OCI-LY3 (cell line): ENCODE measurements at regions not wholly inside any gene's neighbourhood (a gene's known extent, or its start where the extent isn't known, plus 50 kb on each side); places are given as distances from the start of the nearest gene placed in this dataset.
"Not testable (repeated sequence)": the region's sequence is repeated elsewhere in the genome, so short reads cannot be mapped to it uniquely, and the experiment has no call there.

Source experiments
- H2AFZ ChIP-seq: fragments of 200-600, 300-600 bp; shearing (Covaris generic); 2 replicates; pipeline ENCODE4 v1.6.0; 2014; ENCODE audit warnings: antibody characterized with exemption, low read depth, low read length
- H3K27ac ChIP-seq: fragments of 200-600, 300-600 bp; sonication (generic); 2 replicates; pipeline ENCODE4 v1.5.1; 2014; ENCODE audit warnings: mild to moderate bottlenecking, low read length, moderate library complexity, mixed read lengths
- H3K27me3 ChIP-seq: fragments of 200-600, 300-600 bp; sonication (generic); 2 replicates; pipeline ENCODE4 v1.6.1; 2014; ENCODE audit warnings: low read depth, low read length, mixed read lengths
- H3K36me3 ChIP-seq: fragments of 200-600, 300-600 bp; sonication (generic); replicated peaks from 2 replicates; pipeline ENCODE3; 2014; ENCODE audit warnings: low read depth, low read length, mixed read lengths
- H3K4me1 ChIP-seq: fragments of 300-600, 200-600 bp; sonication (generic); 2 replicates; pipeline ENCODE4 v1.6.1; 2014; ENCODE audit warnings: low read length, mixed read lengths
- H3K4me2 ChIP-seq: fragments of 200-600, 300-600 bp; sonication (generic); 2 replicates; pipeline ENCODE4 v1.6.1; 2014; ENCODE audit warnings: low read length, mixed read lengths
- H3K4me3 ChIP-seq: fragments of 300-600, 200-600 bp; sonication (generic); 2 replicates; pipeline ENCODE4 v1.5.1; 2014; ENCODE audit warnings: antibody characterized with exemption, mild to moderate bottlenecking, low read length, moderate library complexity
- H3K79me2 ChIP-seq: fragments of 300-600, 200-600 bp; shearing (Covaris generic); 2 replicates; pipeline ENCODE4 v1.6.1; 2014; ENCODE audit warnings: mild to moderate bottlenecking, low read length, mixed read lengths
- H3K9ac ChIP-seq: fragments of 300-600, 200-600 bp; shearing (Covaris generic); 2 replicates; pipeline ENCODE4 v1.6.0; 2014; ENCODE audit warnings: mild to moderate bottlenecking, low read length, moderate library complexity
- H3K9me3 ChIP-seq: fragments of 200-600, 300-600 bp; shearing (Covaris generic); 2 replicates; pipeline ENCODE4 v1.6.1; 2014; ENCODE audit warnings: low read length, mixed read lengths; ENCODE audit not compliant: insufficient read depth
- H4K20me1 ChIP-seq: fragments of 200-600, 300-600 bp; sonication (generic); 2 replicates; pipeline ENCODE4 v1.6.1; 2016; ENCODE audit warnings: low read length, mixed read lengths; ENCODE audit not compliant: insufficient read depth
- EZH2phosphoT487 ChIP-seq: fragments of 200-600 bp; shearing (Covaris generic); IDR thresholded peaks from 2 replicates; pipeline ENCODE4 v1.6.1; 2018; ENCODE audit warnings: antibody characterized with exemption, mixed run types, low read depth
- TF ChIP-seq, protein P1 (sequence below): fragments of 200-600, 300-600 bp; sonication (generic); IDR thresholded peaks from 2 replicates; pipeline ENCODE4 v1.5.1; 2014; ENCODE audit warnings: antibody characterized with exemption, low read length, low read depth

DNA sequence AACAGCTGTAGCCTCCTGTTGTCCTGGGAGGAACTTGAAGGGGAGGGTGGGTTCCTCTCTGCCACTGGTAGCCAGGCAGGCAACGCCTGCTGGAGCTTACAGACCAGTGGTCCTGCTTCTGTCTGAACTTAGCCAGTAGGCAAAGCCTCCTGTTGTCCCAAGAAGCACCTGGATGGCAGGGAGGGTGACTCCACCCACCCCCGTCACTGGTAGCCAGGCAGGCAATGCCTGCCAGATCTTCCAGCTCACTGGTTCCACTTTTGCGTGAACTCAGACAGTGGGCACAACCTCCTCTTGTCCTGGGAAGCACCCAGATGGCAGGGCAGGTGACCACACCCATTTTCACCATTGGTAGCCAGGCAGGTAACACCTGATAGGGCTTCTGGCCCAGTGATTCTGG is 203.5 kb upstream of the DIPK2B start:
- H3K4me3 ChIP-seq = no peak overlapping the region
- TF ChIP-seq, protein P1, sequence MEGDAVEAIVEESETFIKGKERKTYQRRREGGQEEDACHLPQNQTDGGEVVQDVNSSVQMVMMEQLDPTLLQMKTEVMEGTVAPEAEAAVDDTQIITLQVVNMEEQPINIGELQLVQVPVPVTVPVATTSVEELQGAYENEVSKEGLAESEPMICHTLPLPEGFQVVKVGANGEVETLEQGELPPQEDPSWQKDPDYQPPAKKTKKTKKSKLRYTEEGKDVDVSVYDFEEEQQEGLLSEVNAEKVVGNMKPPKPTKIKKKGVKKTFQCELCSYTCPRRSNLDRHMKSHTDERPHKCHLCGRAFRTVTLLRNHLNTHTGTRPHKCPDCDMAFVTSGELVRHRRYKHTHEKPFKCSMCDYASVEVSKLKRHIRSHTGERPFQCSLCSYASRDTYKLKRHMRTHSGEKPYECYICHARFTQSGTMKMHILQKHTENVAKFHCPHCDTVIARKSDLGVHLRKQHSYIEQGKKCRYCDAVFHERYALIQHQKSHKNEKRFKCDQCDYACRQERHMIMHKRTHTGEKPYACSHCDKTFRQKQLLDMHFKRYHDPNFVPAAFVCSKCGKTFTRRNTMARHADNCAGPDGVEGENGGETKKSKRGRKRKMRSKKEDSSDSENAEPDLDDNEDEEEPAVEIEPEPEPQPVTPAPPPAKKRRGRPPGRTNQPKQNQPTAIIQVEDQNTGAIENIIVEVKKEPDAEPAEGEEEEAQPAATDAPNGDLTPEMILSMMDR = no peak
- no peak overlapping the region for H2AFZ ChIP-seq
- no peak overlapping the region for H3K4me2 ChIP-seq
- no peak overlapping the region for H3K9ac ChIP-seq
- H3K27ac ChIP-seq = no peak overlapping the region
- H3K9me3 ChIP-seq = no peaks in the 10 kb centered on the region
- no peaks in the 10 kb centered on the region for H3K4me1 ChIP-seq
- no peaks in the 10 kb centered on the region for H4K20me1 ChIP-seq
- H3K79me2 ChIP-seq = no peaks in the 10 kb centered on the region
- H3K36me3 ChIP-seq = no peaks in the 10 kb centered on the region
- no peaks in the 10 kb centered on the region for H3K27me3 ChIP-seq

DNA sequence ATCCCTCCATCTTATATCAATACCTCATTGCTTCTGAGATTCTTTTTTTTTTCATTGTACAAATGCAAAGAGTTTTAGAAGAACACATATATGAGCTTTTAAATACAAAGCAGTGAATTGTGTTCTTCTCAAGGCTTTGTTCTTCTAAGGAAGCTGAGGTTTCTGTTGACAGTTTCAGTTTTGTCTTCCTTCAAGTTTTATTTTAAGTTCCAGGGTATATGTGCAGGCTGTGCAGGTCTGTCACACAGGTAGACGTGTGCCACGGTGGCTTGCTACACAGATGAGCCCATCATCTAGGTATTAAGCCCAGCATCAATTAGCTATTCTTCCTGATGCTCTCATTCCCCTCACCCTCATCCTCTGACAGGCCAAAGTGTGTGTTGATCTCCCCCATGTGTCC is 201.2 kb upstream of the DIPK2B start:
- TF ChIP-seq, protein P1 = no peak
- no peak for TF ChIP-seq EZH2phosphoT487
- Histone ChIP-seq H3K27ac (no peak overlapping the region), H4K20me1 (no peaks in the 10 kb centered on the region), H3K79me2 (no peaks in the 10 kb centered on the region), H2AFZ (no peak overlapping the region), H3K9ac (no peak overlapping the region), H3K36me3 (no peaks in the 10 kb centered on the region), H3K4me3 (no peak overlapping the region), H3K4me1 (no peaks in the 10 kb centered on the region), H3K9me3 (no peaks in the 10 kb centered on the region), H3K27me3 (no peaks in the 10 kb centered on the region), H3K4me2 (no peak overlapping the region)

DNA sequence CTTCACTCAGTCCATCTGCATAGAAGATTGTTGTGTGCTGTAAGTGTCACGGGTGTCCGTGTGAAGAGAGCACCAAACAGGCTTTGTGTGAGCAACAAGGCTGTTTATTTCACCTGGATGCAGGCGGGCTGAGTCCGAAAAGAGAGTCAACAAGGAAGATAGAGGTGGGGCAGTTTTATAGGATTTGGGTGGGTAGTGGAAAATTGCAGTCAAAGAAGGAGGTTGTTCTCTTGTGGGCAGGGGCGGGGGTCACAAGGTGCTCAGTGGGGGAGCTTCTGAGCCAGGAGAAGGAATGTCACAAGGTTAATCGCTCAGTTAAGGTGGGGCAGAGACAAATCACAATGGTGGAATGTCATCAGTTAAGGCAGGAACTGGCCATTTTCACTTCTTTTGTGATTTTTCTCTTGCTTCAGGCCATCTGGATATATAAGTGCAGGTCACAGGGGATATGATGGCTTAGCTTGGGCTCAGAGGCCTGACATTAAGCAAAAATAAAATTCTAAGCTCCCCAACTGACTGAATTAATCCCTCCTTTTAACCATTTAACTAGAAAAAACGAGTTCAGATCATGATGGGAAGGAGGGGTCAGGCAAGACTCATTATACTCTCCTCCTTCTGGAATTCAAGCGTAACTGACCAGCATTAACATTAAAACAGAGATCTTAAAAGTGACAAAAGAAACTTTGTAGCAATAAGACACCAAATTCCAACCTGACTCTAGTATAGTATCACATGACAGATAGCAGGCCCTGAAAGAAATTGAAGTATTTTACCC is 200.5 kb upstream of the DIPK2B start:
- not testable (repeated sequence) for H3K4me2 ChIP-seq, H2AFZ ChIP-seq, H4K20me1 ChIP-seq, H3K27me3 ChIP-seq, H3K9me3 ChIP-seq, H3K4me1 ChIP-seq, H3K36me3 ChIP-seq, H3K27ac ChIP-seq, H3K9ac ChIP-seq, H3K79me2 ChIP-seq, H3K4me3 ChIP-seq

DNA sequence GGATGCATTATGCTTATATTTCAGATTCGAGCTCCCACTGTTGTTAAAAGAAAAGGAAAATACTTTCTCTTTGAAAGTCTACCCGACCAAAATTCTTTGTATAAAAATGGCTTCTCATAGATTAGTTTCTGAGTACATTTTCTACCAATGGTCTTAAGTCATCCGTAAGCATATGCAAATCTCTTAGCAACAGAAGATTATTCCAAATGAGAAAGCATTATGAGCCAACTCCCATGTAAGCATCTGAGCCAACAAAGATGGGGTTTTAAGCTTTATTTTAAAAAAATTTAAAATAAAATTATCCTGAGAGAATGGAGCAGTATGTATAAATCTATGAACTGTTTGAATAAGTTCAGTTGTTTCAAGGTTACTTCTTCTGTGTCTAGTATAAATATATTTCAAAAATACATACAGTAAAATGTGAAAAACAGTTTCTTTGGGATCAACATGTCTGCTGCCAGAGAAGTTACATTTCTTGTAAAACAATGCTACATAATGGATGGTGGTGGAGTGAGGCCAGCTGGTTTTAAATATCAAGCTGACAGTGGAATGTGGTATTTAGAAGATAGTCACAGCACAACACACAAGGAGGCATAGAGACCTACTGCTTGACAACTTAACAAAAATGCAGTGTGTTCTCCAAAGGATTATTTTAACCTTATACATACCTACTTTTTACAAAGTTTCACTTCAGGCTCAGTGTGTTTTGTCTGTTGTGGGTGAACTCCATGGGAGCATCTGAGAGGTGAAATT is 199.5 kb upstream of the DIPK2B start:
- Histone ChIP-seq H3K4me3 (no peak overlapping the region), H3K27me3 (no peaks in the 10 kb centered on the region), H3K36me3 (no peaks in the 10 kb centered on the region), H3K27ac (no peak overlapping the region), H4K20me1 (no peaks in the 10 kb centered on the region), H3K4me1 (no peaks in the 10 kb centered on the region), H3K9ac (no peak overlapping the region), H3K9me3 (no peaks in the 10 kb centered on the region), H2AFZ (no peak overlapping the region), H3K4me2 (no peak overlapping the region), H3K79me2 (no peaks in the 10 kb centered on the region)
- TF ChIP-seq, protein P1 = no peak
- TF ChIP-seq EZH2phosphoT487 = no peak
